Epithelial cell of proximal tubule (primary cell): ENCODE measurements at regions not wholly inside any gene's neighbourhood (a gene's known extent, or its start where the extent isn't known, plus 50 kb on each side); places are given as distances from the start of the nearest gene placed in this dataset.

Experiments
- DNase-seq: peaks from one replicate; pipeline ENCODE4 v3.0.0-alpha.2; 2011; ENCODE audit warnings: low read depth
- H3K4me3 ChIP-seq: 2 replicates; pipeline ENCODE4 v1.5.1; 2011; ENCODE audit warnings: low read depth, mild to moderate bottlenecking, low read length
- TF ChIP-seq, protein P1 (sequence below): conservative IDR thresholded peaks from 2 replicates; pipeline ENCODE4 v1.5.1; 2012; ENCODE audit warnings: low read depth, mild to moderate bottlenecking, low read length

GRCh38 chr1:78385744-78386462 lies 104.9 kb upstream of the PTGFR start:
- TF ChIP-seq, protein P1, sequence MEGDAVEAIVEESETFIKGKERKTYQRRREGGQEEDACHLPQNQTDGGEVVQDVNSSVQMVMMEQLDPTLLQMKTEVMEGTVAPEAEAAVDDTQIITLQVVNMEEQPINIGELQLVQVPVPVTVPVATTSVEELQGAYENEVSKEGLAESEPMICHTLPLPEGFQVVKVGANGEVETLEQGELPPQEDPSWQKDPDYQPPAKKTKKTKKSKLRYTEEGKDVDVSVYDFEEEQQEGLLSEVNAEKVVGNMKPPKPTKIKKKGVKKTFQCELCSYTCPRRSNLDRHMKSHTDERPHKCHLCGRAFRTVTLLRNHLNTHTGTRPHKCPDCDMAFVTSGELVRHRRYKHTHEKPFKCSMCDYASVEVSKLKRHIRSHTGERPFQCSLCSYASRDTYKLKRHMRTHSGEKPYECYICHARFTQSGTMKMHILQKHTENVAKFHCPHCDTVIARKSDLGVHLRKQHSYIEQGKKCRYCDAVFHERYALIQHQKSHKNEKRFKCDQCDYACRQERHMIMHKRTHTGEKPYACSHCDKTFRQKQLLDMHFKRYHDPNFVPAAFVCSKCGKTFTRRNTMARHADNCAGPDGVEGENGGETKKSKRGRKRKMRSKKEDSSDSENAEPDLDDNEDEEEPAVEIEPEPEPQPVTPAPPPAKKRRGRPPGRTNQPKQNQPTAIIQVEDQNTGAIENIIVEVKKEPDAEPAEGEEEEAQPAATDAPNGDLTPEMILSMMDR = no peak
- DNase-seq = no peak
- no peak overlapping the region for H3K4me3 ChIP-seq

- TF ChIP-seq, protein P1 = no peak
- no peak overlapping the region for H3K4me3 ChIP-seq
- DNase-seq = no peak
Measured at GRCh38 chr1:78387201-78387600, 103.6 kb upstream of the PTGFR start.

DNA sequence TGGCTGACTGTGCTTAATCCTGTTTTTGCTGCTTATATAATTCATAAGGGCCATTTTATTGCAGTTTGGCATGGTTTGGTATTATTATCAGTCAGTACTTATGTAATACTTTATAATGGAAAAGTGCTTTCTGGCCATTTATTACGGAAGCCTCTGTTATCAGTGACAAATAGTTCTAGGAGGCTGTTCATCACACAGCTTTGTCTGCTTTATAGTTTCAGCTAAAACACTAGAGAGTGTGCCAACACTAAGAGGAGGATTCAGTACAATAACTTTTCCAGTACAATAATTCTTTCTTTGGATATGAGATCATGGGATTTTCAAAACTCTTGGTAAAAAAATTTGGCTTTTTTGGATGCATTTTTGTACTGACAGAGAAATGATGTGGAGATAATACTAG lies 102.9 kb upstream of the PTGFR start:
- H3K4me3 ChIP-seq = no peak overlapping the region
- no peak for DNase-seq
- TF ChIP-seq, protein P1 = no peak

- no peak for DNase-seq
Measured at GRCh38 chr1:78388275-78388674, 102.5 kb upstream of the PTGFR start.

GRCh38 chr1:78401148-78401547 lies 89.6 kb upstream of the PTGFR start:
- TF ChIP-seq, protein P1 = no peak

More at GRCh38 chr1:78388275-78388674, 102.5 kb upstream of the PTGFR start:
- TF ChIP-seq, protein P1 = no peak
- no peak overlapping the region for H3K4me3 ChIP-seq

GRCh38 chr1:78408192-78408591 lies 82.6 kb upstream of the PTGFR start:
- TF ChIP-seq, protein P1 = no peak
- H3K4me3 ChIP-seq = no peak overlapping the region
- DNase-seq = no peak

More at GRCh38 chr1:78401148-78401547, 89.6 kb upstream of the PTGFR start:
- DNase-seq = no peak
- no peak overlapping the region for H3K4me3 ChIP-seq

DNA sequence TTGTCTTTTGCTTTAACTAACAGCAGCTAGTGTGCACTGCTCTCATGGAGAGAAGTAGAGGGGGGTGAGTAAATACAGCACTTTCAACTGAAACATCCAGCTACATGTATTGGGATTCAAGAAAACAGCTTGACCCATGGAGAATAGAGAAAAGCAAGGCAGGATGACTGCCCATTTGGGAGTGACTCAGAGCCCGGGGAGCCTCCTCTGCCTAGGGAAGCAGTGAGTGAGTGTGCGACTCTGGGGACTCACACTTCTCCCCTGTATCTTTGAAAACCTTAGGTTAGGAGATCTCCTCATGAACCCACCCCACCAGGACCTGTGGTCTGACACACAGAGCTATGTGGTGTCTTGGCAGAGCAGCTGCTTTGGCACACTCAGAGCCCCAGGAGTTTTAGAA lies 82.0 kb upstream of the PTGFR start:
- DNase-seq = no peak
- TF ChIP-seq, protein P1 = no peak
- no peak overlapping the region for H3K4me3 ChIP-seq
